IPS-18a (cell line): ENCODE measurements at regions not wholly inside any gene's neighbourhood (a gene's known extent, or its start where the extent isn't known, plus 50 kb on each side); places are given as distances from the start of the nearest gene placed in this dataset.

ENCODE experiments used
- H3K27ac ChIP-seq: one replicate; pipeline ENCODE4 v1.5.1; 2013; ENCODE audit warnings: low read length
- H3K27me3 ChIP-seq: one replicate; pipeline ENCODE4 v1.6.1; 2013; ENCODE audit warnings: mild to moderate bottlenecking, low read length; ENCODE audit not compliant: control insufficient read depth, insufficient read depth
- H3K36me3 ChIP-seq: one replicate; pipeline ENCODE4 v1.6.1; 2013; ENCODE audit warnings: low read depth, low read length; ENCODE audit not compliant: control insufficient read depth
- H3K4me1 ChIP-seq: one replicate; pipeline ENCODE4 v1.6.1; 2013; ENCODE audit warnings: low read depth, low read length; ENCODE audit not compliant: control insufficient read depth
- H3K4me3 ChIP-seq: one replicate; pipeline ENCODE4 v1.5.1; 2013; ENCODE audit warnings: low read length
- H3K9ac ChIP-seq: one replicate; pipeline ENCODE4 v1.6.1; 2013; ENCODE audit warnings: mild to moderate bottlenecking, low read length, moderate library complexity
- H3K9me3 ChIP-seq: one replicate; pipeline ENCODE4 v1.6.1; 2013; ENCODE audit warnings: low read depth, low read length; ENCODE audit not compliant: control insufficient read depth

GRCh38 chr22:49494555-49494954 is 333.1 kb downstream of the BRD1 start:
- Histone ChIP-seq H3K27me3 (no peaks in the 10 kb centered on the region), H3K36me3 (no peaks in the 10 kb centered on the region), H3K4me1 (no peaks in the 10 kb centered on the region), H3K4me3 (no peak overlapping the region), H3K9ac (no peak overlapping the region), H3K27ac (no peak overlapping the region), H3K9me3 (no peaks in the 10 kb centered on the region)

DNA sequence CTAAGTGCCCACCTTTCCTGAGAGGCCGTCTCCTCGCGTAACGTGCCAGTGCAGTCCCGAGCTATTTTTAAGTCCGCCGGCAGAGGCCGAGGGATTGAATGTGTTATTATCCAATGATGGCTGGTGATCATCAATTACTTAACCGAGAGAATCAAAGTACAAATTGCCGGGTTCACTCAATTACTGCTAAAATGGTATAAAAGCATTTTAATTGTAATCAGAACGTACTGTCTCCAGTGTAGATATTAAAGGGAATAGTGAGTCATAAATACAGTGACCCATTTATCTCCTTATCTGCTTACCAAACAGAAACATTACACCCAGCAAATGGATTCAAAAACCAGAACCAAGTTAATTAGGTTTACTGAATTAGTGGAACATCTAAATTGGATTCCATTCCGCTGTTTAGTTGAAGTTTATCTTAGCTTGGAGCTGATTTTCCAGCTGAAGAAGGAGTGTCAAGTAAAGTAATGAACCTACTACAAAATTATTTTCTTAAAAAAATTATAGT is 334.9 kb downstream of the BRD1 start:
- no peaks in the 10 kb centered on the region for H3K9me3 ChIP-seq
- H3K36me3 ChIP-seq, result no peaks in the 10 kb centered on the region

DNA sequence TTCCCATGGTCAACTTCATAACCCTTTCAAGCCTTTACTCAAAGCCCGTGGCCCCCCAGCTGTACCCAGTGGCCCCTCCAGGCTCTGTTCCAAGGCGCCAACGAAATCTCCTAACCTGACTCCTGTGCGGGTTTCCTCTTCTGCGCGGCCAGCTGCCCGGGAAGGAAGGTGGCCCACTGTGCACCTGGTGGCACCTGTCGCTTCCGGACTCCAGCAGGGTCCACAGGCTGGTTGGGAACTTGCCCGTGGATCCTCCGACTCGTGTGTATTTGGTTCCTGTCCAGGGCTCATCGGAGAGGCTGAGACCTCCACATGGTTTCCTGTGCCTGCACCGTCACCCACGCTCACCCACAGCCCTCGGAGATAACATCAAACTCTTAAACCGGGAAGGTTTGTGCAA is 335.4 kb downstream of the BRD1 start:
- no peaks in the 10 kb centered on the region for H3K9me3 ChIP-seq
- H3K27me3 ChIP-seq, result no peaks in the 10 kb centered on the region
- H3K4me1 ChIP-seq, result peaks cover 12% of the 10 kb centered on the region
- H3K27ac ChIP-seq, result no peak overlapping the region
- no peak overlapping the region for H3K4me3 ChIP-seq
- H3K9ac ChIP-seq, result no peak overlapping the region
- H3K36me3 ChIP-seq, result no peaks in the 10 kb centered on the region

More for the DNA sequence above, 334.9 kb downstream of the BRD1 start:
- Histone ChIP-seq H3K4me1 (peaks cover 8% of the 10 kb centered on the region), H3K9ac (no peak overlapping the region), H3K4me3 (no peak overlapping the region), H3K27me3 (no peaks in the 10 kb centered on the region), H3K27ac (no peak overlapping the region)

- Histone ChIP-seq H3K9me3 (no peaks in the 10 kb centered on the region), H3K4me1 (peaks cover 15% of the 10 kb centered on the region), H3K4me3 (no peak overlapping the region), H3K27me3 (no peaks in the 10 kb centered on the region), H3K9ac (no peak overlapping the region), H3K27ac (no peak overlapping the region), H3K36me3 (no peaks in the 10 kb centered on the region)
These were observed 335.9 kb downstream of the BRD1 start for GRCh38 chr22:49491726-49492125.

DNA sequence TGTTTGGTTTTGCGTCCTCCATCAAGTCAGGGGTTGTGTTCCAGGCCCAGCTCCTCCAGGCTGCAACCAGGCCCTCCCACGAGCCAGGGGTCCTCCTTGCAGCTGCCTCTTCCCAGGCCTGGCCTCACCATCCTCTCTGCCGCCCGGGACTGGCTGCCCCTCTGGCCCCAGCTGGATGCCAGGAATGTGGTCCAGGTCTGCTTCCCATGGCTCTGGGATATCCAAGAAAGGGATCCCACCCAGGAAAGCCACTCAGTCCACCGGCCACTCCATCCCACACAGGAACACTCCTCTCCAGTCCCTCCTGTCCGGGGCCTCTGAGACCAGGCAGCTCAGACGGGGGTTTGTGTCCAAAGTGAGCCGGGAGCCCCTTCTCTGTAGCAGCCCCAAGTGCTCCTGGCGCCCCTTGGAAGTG is 336.4 kb downstream of the BRD1 start:
- no peaks in the 10 kb centered on the region for H3K27me3 ChIP-seq
- peaks cover 15% of the 10 kb centered on the region for H3K4me1 ChIP-seq
- no peak overlapping the region for H3K27ac ChIP-seq
- no peak overlapping the region for H3K4me3 ChIP-seq
- no peak overlapping the region for H3K9ac ChIP-seq
- H3K9me3 ChIP-seq, result no peaks in the 10 kb centered on the region
- H3K36me3 ChIP-seq, result no peaks in the 10 kb centered on the region

DNA sequence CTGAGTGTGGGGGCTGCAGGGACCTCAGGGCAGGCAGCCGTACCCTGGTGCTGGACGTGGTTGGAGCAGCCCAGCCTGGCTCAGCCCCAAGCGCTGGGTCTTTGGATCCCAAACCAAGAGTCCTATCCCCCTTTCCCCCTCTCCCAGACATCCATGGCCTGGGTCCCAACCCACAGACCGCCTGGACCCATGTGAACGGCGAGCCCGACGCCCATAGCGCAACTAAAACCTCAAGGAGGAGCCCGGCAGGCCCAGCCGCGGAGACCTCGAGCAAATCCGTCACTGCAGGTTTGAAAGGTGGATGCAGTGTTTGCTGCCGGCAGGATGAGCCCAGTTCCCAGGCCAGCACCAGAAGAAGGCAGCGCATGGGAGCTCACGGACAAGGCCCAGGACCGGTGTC is 337.0 kb downstream of the BRD1 start:
- Histone ChIP-seq H3K27me3 (no peaks in the 10 kb centered on the region), H3K27ac (no peak overlapping the region), H3K9ac (no peak overlapping the region), H3K4me3 (no peak overlapping the region), H3K36me3 (no peaks in the 10 kb centered on the region), H3K9me3 (no peaks in the 10 kb centered on the region), H3K4me1 (peaks cover 15% of the 10 kb centered on the region)

GRCh38 chr22:49489821-49490220 is 337.9 kb downstream of the BRD1 start:
- no peaks in the 10 kb centered on the region for H3K27me3 ChIP-seq
- H3K9ac ChIP-seq, result no peak overlapping the region
- H3K36me3 ChIP-seq, result no peaks in the 10 kb centered on the region
- no peaks in the 10 kb centered on the region for H3K9me3 ChIP-seq
- H3K27ac ChIP-seq, result no peak overlapping the region
- no peak overlapping the region for H3K4me3 ChIP-seq
- peaks cover 15% of the 10 kb centered on the region for H3K4me1 ChIP-seq

DNA sequence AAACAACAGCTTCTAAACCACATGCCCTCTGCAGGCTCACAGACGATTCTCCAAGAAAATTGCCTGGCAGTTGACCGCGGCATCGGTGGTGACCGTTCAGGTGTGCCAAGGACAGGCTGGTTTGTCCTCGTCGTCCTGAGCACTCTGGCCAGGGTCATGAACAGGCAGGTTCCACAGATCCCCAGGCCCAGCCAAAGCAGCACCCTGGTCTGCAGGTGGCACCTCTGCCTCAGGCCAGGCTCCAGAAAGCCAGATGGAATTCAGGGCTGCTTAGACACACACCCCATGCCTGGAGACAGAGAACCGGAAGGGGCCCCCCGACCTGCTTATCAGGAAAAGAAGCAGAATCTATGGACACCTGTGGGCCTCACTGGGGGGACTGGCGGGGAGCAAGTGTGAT is 338.7 kb downstream of the BRD1 start:
- Histone ChIP-seq H3K27me3 (no peaks in the 10 kb centered on the region), H3K4me1 (peaks cover 20% of the 10 kb centered on the region), H3K4me3 (no peak overlapping the region), H3K9ac (no peak overlapping the region), H3K27ac (no peak overlapping the region), H3K9me3 (no peaks in the 10 kb centered on the region), H3K36me3 (no peaks in the 10 kb centered on the region)

DNA sequence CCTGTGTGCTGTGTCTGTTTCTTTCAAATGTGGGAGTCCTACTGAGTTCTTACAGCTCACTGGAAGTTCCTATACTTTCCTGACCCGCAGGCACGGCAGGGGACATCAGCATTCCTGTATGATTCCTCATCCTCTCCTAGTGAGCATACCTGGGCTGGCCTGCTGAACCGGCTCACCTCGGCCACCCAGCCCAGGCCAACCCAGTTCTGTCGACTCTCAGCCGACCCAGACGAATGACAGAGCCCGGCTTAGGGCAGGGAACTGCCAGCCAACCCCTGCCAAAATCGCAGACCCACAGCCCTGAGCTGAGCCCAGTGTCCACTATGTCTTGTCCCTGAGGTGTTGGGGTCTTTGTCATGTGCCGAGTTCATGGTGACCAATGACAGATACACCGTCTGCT is 339.7 kb downstream of the BRD1 start:
- no peak overlapping the region for H3K9ac ChIP-seq
- no peak overlapping the region for H3K4me3 ChIP-seq
- H3K27ac ChIP-seq, result no peak overlapping the region
- H3K4me1 ChIP-seq, result peaks cover 20% of the 10 kb centered on the region
- H3K9me3 ChIP-seq, result no peaks in the 10 kb centered on the region
- H3K27me3 ChIP-seq, result peaks cover 4% of the 10 kb centered on the region
- H3K36me3 ChIP-seq, result no peaks in the 10 kb centered on the region

DNA sequence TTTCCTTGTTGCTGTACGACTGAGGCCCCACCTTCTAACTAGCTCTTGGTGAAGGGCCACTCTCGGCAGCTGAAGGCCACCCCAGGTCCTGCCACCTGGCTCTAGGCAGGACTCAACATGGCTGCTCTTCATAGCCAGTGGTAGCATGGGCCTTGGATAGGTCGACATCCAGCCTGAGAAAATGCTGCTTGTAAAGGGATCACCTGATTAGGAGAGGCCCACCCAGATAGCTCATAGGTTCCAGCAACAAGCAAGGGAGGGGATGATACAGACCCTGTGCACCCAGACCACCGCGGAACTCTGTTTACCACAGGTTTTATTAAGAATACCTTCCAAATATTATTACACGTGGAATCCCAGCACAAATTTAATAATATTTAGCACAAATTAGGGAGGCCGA is 341.4 kb downstream of the BRD1 start:
- Histone ChIP-seq H3K9me3 (no peaks in the 10 kb centered on the region), H3K27me3 (peaks cover 8% of the 10 kb centered on the region), H3K4me3 (no peak overlapping the region), H3K4me1 (peaks cover 34% of the 10 kb centered on the region), H3K9ac (no peak overlapping the region), H3K27ac (no peak overlapping the region), H3K36me3 (no peaks in the 10 kb centered on the region)

DNA sequence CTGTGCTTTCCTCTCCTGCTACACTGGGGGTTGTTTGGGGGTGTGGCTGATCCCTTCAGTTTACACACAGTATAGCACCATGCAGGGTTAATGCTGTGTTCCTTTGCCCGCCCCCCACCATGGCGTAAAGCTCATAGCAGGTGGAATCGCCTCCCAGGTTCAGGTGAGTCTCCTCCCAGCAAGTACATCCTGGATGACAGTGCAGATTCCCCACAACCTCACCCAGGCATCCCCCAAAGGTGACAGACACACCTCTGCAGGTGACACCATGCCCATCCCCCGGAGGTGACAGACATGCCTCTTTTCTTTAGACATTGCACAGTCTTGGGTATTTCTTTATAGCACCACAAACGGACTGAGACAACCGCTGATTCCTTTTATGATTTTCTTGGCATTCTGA is 343.7 kb downstream of the BRD1 start:
- Histone ChIP-seq H3K4me1 (peaks cover 43% of the 10 kb centered on the region), H3K27me3 (peaks cover 8% of the 10 kb centered on the region), H3K9ac (no peak overlapping the region), H3K4me3 (no peak overlapping the region), H3K9me3 (no peaks in the 10 kb centered on the region), H3K27ac (no peak overlapping the region), H3K36me3 (no peaks in the 10 kb centered on the region)

GRCh38 chr22:49483281-49483870 is 344.3 kb downstream of the BRD1 start:
- Histone ChIP-seq H3K9me3 (no peaks in the 10 kb centered on the region), H3K4me1 (peaks cover 42% of the 10 kb centered on the region), H3K27me3 (peaks cover 8% of the 10 kb centered on the region), H3K9ac (no peak overlapping the region), H3K4me3 (no peak overlapping the region), H3K27ac (no peak overlapping the region), H3K36me3 (no peaks in the 10 kb centered on the region)
